ENCODE measurements at regions not wholly inside any gene's neighbourhood (a gene's known extent, or its start where the extent isn't known, plus 50 kb on each side); places are given as distances from the start of the nearest gene placed in this dataset.

DNA sequence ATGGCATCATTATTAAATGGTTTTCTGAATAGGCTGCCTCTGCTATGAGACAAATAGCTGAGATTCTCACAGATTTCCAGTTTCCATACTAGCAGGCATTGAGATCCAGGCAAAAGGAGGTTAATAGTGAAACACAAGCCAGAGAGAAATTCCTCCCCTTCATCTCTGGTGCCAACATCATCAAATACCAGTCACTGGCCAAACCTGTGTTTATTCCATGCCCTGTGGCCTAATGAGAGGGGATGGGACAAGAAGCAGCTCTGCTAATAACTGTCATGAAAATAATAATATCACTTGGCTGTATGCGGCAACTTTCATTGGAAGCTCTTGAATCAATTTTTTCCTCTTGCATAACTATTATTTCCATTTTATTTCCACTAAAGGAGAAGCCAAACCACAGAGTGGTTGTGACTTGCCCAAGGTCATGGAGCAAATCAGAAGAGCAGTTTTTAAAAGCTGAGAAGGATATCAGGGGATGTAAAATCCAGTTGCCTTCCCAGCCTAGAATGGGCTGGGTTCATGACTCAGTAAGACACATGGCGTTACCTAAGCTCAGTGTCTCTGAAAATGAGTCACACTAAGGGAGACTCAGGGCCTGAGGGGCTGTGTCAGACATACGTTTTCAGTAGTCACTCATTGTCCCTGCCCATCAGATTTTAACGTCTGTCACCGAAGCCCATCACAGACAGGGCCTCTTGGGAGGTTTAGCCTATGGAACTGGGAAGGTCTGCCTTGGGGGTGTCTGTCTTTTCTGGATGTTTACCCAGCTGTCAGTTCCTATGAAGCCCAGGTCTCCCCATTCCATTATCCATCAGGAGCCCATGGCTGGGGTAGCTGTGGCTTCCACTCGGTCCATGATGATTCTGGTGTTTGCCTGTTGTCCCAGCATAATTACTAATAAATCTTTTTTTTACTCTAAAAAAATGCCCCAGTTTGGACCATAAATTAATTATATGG lies 208.8 kb upstream of the EEA1 start:
- DNase-seq (ENCODE audit: low read depth) (peak; percentile 87), FAIRE-seq (no peak)
- H3K36me3 Mint-ChIP-seq (ENCODE audit: low read depth, unreplicated experiment), result no peaks in the 10 kb centered on the region
- Histone ChIP-seq H4K20me1 (ENCODE audit: insufficient read depth, low read length) (no peaks in the 10 kb centered on the region), H3K4me3 (ENCODE audit: insufficient read depth, low read depth, low read length) (no peak overlapping the region), H3K36me3 (ENCODE audit: insufficient read depth, low read length) (no peaks in the 10 kb centered on the region), H3K4me1 (ENCODE audit: insufficient read depth, low read length) (peaks cover 11% of the 10 kb centered on the region), H3K4me2 (ENCODE audit: low read length) (peak overlapping the region; percentile 12), H2AFZ (ENCODE audit: low read depth, low read length) (peak overlapping the region; percentile 20), H3K27ac (ENCODE audit: low read depth, low read length) (peak overlapping the region; percentile 25), H3K27me3 (ENCODE audit: insufficient read depth, low read length) (no peaks in the 10 kb centered on the region), H3K79me2 (ENCODE audit: insufficient read depth, low read length) (no peaks in the 10 kb centered on the region), H3K9ac (ENCODE audit: low read length) (no peak overlapping the region), H3K9me3 (ENCODE audit: insufficient read depth, low read depth, low read length) (no peaks in the 10 kb centered on the region)
- H3K4me3 Mint-ChIP-seq (ENCODE audit: unreplicated experiment), result no peak overlapping the region
- peak overlapping the region; percentile 36 for H3K27ac Mint-ChIP-seq (ENCODE audit: unreplicated experiment)
- no peaks in the 10 kb centered on the region for H3K9me3 Mint-ChIP-seq (ENCODE audit: unreplicated experiment)
- no peaks in the 10 kb centered on the region for H3K27me3 Mint-ChIP-seq (ENCODE audit: low read depth, unreplicated experiment)
- TF ChIP-seq, protein P1, sequence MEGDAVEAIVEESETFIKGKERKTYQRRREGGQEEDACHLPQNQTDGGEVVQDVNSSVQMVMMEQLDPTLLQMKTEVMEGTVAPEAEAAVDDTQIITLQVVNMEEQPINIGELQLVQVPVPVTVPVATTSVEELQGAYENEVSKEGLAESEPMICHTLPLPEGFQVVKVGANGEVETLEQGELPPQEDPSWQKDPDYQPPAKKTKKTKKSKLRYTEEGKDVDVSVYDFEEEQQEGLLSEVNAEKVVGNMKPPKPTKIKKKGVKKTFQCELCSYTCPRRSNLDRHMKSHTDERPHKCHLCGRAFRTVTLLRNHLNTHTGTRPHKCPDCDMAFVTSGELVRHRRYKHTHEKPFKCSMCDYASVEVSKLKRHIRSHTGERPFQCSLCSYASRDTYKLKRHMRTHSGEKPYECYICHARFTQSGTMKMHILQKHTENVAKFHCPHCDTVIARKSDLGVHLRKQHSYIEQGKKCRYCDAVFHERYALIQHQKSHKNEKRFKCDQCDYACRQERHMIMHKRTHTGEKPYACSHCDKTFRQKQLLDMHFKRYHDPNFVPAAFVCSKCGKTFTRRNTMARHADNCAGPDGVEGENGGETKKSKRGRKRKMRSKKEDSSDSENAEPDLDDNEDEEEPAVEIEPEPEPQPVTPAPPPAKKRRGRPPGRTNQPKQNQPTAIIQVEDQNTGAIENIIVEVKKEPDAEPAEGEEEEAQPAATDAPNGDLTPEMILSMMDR (IDR thresholded peaks at IDR 0.05; ENCODE audit: insufficient read depth, low read depth, low read length), result no peak
- H3K4me1 Mint-ChIP-seq (ENCODE audit: low read depth, unreplicated experiment), result peaks cover 13% of the 10 kb centered on the region

DNA sequence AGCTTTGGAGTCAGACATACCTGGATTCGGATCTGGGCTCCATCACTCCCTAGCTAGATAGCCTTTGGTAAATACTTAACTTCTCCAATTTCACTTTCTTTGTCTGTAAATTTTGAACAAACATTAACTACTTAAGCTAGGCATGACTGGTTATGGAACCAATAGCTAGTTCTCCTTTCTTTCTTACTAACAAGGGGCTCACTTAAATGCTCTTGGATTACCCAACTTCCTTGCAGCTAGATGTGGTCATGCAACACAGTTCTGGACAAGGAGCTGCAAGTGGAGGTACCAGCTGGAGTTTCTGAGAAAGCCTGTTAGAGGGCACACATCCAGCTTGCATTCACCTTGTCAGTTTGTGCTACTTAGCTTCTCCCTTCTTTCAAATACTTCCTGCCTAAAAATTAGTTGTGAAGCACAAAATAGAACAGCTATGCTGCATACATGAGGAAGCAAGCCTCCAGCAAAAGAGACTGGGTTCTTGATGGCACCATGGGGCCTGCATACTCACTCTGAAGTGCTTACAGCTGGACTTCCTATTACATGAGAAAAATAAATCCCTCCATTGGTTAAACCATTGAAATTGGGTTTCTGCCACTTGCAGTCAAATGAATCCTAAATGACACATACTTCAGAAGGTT lies 210.1 kb upstream of the EEA1 start:
- Histone ChIP-seq H2AFZ (ENCODE audit: low read depth, low read length) (no peak overlapping the region), H3K27me3 (ENCODE audit: insufficient read depth, low read length) (no peaks in the 10 kb centered on the region), H3K36me3 (ENCODE audit: insufficient read depth, low read length) (no peaks in the 10 kb centered on the region), H3K9me3 (ENCODE audit: insufficient read depth, low read depth, low read length) (no peaks in the 10 kb centered on the region), H3K4me3 (ENCODE audit: insufficient read depth, low read depth, low read length) (no peak overlapping the region), H3K27ac (ENCODE audit: low read depth, low read length) (no peak overlapping the region), H4K20me1 (ENCODE audit: insufficient read depth, low read length) (no peaks in the 10 kb centered on the region), H3K9ac (ENCODE audit: low read length) (no peak overlapping the region), H3K4me1 (ENCODE audit: insufficient read depth, low read length) (peaks cover 11% of the 10 kb centered on the region), H3K79me2 (ENCODE audit: insufficient read depth, low read length) (no peaks in the 10 kb centered on the region), H3K4me2 (ENCODE audit: low read length) (no peak overlapping the region)
- H3K27me3 Mint-ChIP-seq (ENCODE audit: low read depth, unreplicated experiment), result no peaks in the 10 kb centered on the region
- TF ChIP-seq EZH2 (IDR thresholded peaks at IDR 0.05; ENCODE audit: insufficient read depth, low read length), result no peak
- TF ChIP-seq, protein P1 (IDR thresholded peaks at IDR 0.05; ENCODE audit: insufficient read depth, low read depth, low read length), result no peak
- no peak overlapping the region for H3K27ac Mint-ChIP-seq (ENCODE audit: unreplicated experiment)
- H3K4me1 Mint-ChIP-seq (ENCODE audit: low read depth, unreplicated experiment), result peaks cover 13% of the 10 kb centered on the region
- H3K36me3 Mint-ChIP-seq (ENCODE audit: low read depth, unreplicated experiment), result no peaks in the 10 kb centered on the region
- DNase-seq (ENCODE audit: low read depth) (no peak), FAIRE-seq (no peak)
- no peak overlapping the region for H3K4me3 Mint-ChIP-seq (ENCODE audit: unreplicated experiment)
- no peaks in the 10 kb centered on the region for H3K9me3 Mint-ChIP-seq (ENCODE audit: unreplicated experiment)

Data from astrocyte (in vitro differentiated cells and primary cell).